ENCODE measurements at regions not wholly inside any gene's neighbourhood (a gene's known extent, or its start where the extent isn't known, plus 50 kb on each side); places are given as distances from the start of the nearest gene placed in this dataset.

DNA sequence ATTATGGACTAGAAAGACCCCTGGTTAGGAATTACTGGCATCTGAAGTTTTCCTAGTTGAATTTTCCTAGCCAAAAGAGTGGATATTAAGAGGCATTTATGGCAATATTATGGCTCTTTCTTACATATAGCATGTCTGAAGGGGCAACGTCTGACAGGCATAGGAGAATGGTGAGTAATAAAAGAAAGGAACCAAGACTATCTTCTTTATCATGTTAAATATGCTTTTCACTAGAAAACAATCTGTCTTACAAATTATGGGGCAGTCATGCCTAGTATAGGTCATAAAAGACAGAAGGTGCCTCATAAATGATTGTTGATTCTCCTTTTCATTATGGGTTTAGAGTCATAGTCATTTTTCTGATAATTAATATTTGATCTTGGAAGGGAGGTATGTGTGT lies 431.1 kb upstream of the HTR2C start:
- Mint-ChIP-seq H3K36me3 (no peaks in the 10 kb centered on the region), H3K4me3 (no peak overlapping the region), H3K27me3 (no peaks in the 10 kb centered on the region), H3K4me1 (ENCODE audit: low read depth in 2 of 2) (no peaks in the 10 kb centered on the region), H3K9me3 (no peaks in the 10 kb centered on the region), H3K27ac (no peak overlapping the region)
- ATAC-seq (no peak), DNase-seq (ENCODE audit: low spot score) (no peak)

DNA sequence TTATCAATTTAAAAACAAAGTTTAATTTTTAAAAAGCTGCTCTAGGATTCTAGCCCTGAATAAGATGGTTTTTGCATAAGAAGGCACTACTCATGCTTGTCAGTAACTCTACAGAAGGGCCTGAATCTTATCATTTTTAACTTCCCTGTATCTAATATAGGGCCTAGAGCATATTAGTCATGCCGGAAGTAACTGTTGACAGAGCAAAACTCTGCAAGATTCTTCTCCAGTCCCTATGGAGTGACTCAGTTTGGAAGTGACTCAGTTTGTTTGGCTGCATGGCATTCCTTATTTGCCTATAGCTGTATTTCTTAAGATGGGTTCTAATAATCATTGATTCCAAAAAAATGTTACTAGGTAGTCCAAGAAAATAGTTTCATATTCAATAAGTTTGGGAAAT lies 431.8 kb upstream of the HTR2C start:
- Mint-ChIP-seq H3K27me3 (no peaks in the 10 kb centered on the region), H3K36me3 (no peaks in the 10 kb centered on the region), H3K4me1 (ENCODE audit: low read depth in 2 of 2) (no peaks in the 10 kb centered on the region), H3K9me3 (no peaks in the 10 kb centered on the region), H3K27ac (no peak overlapping the region), H3K4me3 (no peak overlapping the region)
- ATAC-seq (no peak), DNase-seq (ENCODE audit: low spot score) (no peak)

DNA sequence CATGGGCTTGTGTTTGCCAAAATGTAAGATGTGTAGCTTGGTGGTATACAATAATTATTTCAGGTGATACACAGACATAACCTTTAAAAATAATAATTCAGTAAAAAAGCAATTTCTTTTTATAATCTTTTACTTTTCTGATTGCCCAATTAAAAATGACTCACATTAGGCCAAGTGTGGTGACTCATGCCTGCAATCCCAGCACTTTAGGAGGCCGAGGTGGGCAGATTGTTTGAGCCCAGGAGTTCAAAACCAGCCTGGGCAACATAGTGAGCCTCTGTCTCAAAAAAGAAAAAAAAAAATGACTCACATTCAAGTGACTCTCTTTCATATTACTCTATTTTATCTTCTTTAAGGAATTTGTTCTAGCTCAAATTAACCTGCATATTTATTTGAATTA lies 449.4 kb upstream of the HTR2C start:
- H3K4me1 Mint-ChIP-seq (ENCODE audit: low read depth in 2 of 2): no peaks in the 10 kb centered on the region
- H3K27me3 Mint-ChIP-seq: no peaks in the 10 kb centered on the region
- no peak overlapping the region for H3K4me3 Mint-ChIP-seq
- H3K36me3 Mint-ChIP-seq: no peaks in the 10 kb centered on the region
- ATAC-seq: no peak
- H3K27ac Mint-ChIP-seq: no peak overlapping the region
- no peak for DNase-seq (ENCODE audit: low spot score)
- peaks cover 3% of the 10 kb centered on the region for H3K9me3 Mint-ChIP-seq

DNA sequence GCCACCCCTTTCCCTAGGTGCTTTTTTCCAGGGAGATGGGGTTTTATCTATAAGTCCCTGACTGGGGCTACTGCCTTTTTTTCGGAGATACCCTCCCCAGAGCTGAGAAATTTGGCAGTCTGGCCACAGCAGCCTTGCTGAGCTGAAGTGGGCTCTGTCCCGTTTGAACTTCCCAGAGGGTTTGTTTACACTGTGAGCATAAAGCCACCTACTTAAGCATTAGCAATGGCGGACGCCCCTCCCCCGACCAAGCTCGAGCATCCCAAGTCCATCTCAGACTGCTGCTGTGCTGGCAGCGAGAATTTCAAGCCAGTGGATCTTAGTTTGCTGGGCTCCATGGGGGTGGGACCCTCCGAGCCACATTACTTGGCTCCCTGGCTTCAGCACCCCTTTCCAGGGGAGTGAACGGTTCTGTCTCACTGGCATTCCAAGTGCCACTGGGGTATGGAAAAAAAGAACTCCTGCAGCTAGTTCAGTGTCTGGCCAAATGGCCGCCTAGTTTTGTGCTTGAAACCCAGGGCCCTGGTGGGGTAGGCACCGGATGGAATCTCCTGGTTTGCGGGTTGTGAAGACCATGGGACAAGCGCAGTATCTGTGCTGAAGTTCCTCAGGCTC lies 456.4 kb upstream of the HTR2C start:
- no peaks in the 10 kb centered on the region for H3K9me3 Mint-ChIP-seq
- ATAC-seq (no peak), DNase-seq (ENCODE audit: low spot score) (no peak)
- H3K4me3 Mint-ChIP-seq: no peak overlapping the region
- no peak overlapping the region for H3K27ac Mint-ChIP-seq
- no peaks in the 10 kb centered on the region for H3K36me3 Mint-ChIP-seq
- no peaks in the 10 kb centered on the region for H3K27me3 Mint-ChIP-seq
- no peaks in the 10 kb centered on the region for H3K4me1 Mint-ChIP-seq (ENCODE audit: low read depth in 2 of 2)

DNA sequence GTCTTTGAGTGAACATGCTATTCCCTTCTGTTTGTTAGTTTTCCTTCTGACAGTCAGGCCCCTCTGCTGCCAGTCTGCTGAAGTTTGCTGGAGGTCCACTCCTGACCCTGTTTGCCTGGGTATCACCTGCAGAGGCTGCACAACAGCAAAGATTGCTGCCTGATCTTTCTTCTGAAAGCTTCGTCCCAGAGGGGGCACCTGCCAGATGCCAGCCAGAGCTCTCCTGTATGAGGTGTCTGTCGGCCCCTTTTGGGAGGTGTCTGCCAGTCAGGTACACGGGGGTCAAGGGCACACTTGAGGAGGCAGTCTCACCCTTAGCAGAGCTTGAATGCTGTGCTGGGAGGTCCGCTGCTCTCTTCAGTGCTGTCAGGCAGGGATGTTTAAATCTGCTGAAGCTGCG lies 456.9 kb upstream of the HTR2C start:
- no peak overlapping the region for H3K27ac Mint-ChIP-seq
- DNase-seq (ENCODE audit: low spot score) (no peak), ATAC-seq (no peak)
- no peaks in the 10 kb centered on the region for H3K9me3 Mint-ChIP-seq
- H3K4me1 Mint-ChIP-seq (ENCODE audit: low read depth in 2 of 2): no peaks in the 10 kb centered on the region
- no peaks in the 10 kb centered on the region for H3K27me3 Mint-ChIP-seq
- no peaks in the 10 kb centered on the region for H3K36me3 Mint-ChIP-seq
- H3K4me3 Mint-ChIP-seq: no peak overlapping the region

DNA sequence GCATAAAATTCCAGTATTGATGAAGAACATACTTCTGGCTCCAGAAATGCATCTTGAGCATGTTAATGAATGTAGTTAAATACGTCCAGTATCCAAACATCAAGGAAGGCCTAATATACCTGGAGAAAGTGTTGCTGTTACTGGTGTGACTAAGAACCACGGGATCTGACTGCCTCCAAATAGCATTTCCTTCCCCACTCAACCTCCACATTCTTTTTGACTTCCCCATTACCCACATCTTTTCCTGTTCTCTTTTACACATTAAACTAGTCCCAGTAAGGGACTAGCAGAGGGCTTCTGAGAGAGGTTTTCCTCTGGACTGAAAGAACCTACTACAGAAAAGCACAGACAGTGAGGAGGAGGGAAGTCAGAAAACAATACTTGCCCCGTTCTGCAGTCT lies 482.8 kb upstream of the HTR2C start:
- ATAC-seq (no peak), DNase-seq (ENCODE audit: low spot score) (no peak)
- H3K36me3 Mint-ChIP-seq: no peaks in the 10 kb centered on the region
- no peaks in the 10 kb centered on the region for H3K4me1 Mint-ChIP-seq (ENCODE audit: low read depth in 2 of 2)
- H3K9me3 Mint-ChIP-seq: peaks cover 2% of the 10 kb centered on the region
- no peak overlapping the region for H3K4me3 Mint-ChIP-seq
- H3K27me3 Mint-ChIP-seq: peaks cover 0 to 6% of the 10 kb centered on the region in 2 donors
- no peak overlapping the region for H3K27ac Mint-ChIP-seq

DNA sequence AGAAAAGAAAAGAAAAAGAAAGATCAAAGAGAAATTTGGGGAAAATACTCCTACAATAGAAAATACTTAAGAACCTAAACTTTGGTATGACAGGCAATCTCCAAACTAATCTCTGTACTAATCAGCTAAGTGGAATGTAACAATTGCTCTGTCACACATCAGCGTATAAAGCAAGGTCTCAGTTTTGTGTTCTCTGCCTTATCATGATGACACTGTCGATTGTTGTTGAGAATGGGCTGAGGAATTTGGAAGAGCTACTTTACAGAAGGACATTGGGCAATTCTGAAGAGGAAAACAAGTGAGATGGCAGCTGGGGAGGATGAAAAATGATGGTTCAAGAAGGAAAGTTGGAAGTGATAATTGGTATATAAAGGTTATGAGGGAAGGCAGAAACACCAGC lies 486.0 kb upstream of the HTR2C start:
- DNase-seq (ENCODE audit: low spot score) (no peak), ATAC-seq (no peak)
- Mint-ChIP-seq H3K27ac (no peak overlapping the region), H3K4me3 (no peak overlapping the region), H3K27me3 (peaks cover 0 to 6% of the 10 kb centered on the region in 2 donors), H3K9me3 (peaks cover 2% of the 10 kb centered on the region), H3K4me1 (ENCODE audit: low read depth in 2 of 2) (no peaks in the 10 kb centered on the region), H3K36me3 (no peaks in the 10 kb centered on the region)

DNA sequence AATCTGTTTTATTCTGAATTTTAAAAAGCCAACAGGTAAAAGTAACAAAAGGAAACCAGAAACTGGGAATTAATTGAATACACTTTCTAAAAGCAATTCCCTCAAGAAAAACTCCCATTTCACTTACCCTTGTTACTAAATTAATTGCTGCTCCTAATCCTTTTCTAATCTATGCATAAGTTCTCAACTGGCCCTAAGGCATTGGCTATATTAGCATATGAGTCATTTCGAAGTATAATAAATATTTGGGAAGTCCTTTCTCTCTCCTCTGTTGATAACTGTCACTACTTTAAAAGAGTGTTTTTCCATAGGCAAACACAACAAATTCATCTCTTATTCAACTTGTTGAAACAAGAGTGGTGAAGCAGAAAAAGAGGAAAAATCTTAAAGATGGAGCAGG lies 486.5 kb upstream of the HTR2C start:
- no peak for ATAC-seq

DNA sequence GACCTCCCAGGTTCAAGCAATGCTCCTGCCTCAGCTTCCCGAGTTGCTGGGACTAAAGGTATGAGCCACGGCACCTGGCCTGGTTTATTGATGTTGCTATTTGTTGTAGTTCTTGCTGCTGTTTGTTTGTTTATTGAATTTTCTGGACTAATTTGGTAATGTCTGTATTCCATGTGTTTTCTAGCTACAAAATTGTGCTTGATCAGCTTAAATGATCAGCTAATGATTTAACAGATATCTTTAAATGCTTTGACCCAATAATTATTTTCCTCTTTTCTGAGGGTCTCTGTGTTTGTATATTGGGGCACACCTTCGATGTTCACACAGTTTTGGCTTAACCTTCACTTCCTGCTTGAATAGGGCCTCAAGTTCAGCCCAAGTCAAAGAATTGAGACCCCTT lies 488.1 kb upstream of the HTR2C start:
- H3K27ac Mint-ChIP-seq: no peak overlapping the region
- H3K9me3 Mint-ChIP-seq: peaks cover 2% of the 10 kb centered on the region
- DNase-seq (ENCODE audit: low spot score): no peak
- H3K27me3 Mint-ChIP-seq: peaks cover 0 to 6% of the 10 kb centered on the region in 2 donors
- no peak overlapping the region for H3K4me3 Mint-ChIP-seq
- H3K4me1 Mint-ChIP-seq (ENCODE audit: low read depth in 2 of 2): no peaks in the 10 kb centered on the region
- ATAC-seq: no peak
- no peaks in the 10 kb centered on the region for H3K36me3 Mint-ChIP-seq

More for the DNA sequence above, 486.5 kb upstream of the HTR2C start:
- Mint-ChIP-seq H3K4me3 (no peak overlapping the region), H3K9me3 (peaks cover 2% of the 10 kb centered on the region), H3K27ac (no peak overlapping the region), H3K27me3 (peaks cover 0 to 6% of the 10 kb centered on the region in 2 donors), H3K36me3 (no peaks in the 10 kb centered on the region), H3K4me1 (ENCODE audit: low read depth in 2 of 2) (no peaks in the 10 kb centered on the region)
- DNase-seq (ENCODE audit: low spot score): no peak

DNA sequence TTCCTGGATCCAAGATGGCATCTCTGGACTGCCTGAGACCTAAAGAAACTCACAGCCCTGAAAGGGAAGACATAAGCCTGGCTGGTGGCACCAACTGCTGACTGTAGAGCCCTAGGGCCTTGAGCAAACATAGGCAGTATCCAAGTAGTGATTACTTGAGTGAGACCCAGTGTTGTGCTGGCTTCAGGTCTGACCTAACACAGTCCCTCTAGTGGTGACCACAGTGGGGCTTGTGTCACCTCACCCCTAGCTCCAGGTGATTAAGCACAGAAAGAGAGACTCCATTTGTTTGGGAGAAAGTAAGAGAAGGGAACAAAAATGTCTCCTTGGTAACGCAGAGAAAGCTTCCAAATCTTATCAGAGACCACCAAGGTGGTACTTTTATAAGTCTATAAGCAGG lies 496.3 kb upstream of the HTR2C start:
- no peak overlapping the region for H3K27ac Mint-ChIP-seq
- H3K9me3 Mint-ChIP-seq: no peaks in the 10 kb centered on the region
- no peaks in the 10 kb centered on the region for H3K4me1 Mint-ChIP-seq (ENCODE audit: low read depth in 2 of 2)
- H3K4me3 Mint-ChIP-seq: no peak overlapping the region
- H3K27me3 Mint-ChIP-seq: no peaks in the 10 kb centered on the region
- peaks cover 7% of the 10 kb centered on the region for H3K36me3 Mint-ChIP-seq
- ATAC-seq (no peak), DNase-seq (ENCODE audit: low spot score) (no peak)

DNA sequence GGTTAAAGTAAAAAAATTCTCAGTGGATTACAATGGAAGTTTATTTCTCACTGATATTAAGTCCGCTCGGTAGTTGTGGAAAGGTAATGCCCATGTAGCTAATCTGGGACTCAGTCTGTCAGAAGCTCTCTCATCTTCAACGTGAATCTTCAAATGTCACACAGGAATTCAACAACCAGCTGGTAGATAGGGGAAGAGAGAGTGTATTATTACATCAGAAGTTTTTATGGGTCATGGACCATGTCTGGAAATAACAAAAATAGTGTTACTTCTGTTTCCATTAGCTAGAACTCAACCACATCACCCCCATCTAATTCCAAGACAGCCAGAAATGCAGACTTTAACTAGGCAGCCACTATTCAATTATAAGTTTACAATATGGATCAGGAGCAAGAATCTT lies 506.1 kb upstream of the HTR2C start:
- no peak overlapping the region for H3K27ac Mint-ChIP-seq
- no peaks in the 10 kb centered on the region for H3K4me1 Mint-ChIP-seq (ENCODE audit: low read depth in 2 of 2)
- H3K9me3 Mint-ChIP-seq: no peaks in the 10 kb centered on the region
- H3K36me3 Mint-ChIP-seq: peaks cover 6% of the 10 kb centered on the region
- peaks cover 0 to 3% of the 10 kb centered on the region in 2 donors for H3K27me3 Mint-ChIP-seq
- H3K4me3 Mint-ChIP-seq: no peak overlapping the region
- no peak for DNase-seq (ENCODE audit: low spot score)
- ATAC-seq: no peak

DNA sequence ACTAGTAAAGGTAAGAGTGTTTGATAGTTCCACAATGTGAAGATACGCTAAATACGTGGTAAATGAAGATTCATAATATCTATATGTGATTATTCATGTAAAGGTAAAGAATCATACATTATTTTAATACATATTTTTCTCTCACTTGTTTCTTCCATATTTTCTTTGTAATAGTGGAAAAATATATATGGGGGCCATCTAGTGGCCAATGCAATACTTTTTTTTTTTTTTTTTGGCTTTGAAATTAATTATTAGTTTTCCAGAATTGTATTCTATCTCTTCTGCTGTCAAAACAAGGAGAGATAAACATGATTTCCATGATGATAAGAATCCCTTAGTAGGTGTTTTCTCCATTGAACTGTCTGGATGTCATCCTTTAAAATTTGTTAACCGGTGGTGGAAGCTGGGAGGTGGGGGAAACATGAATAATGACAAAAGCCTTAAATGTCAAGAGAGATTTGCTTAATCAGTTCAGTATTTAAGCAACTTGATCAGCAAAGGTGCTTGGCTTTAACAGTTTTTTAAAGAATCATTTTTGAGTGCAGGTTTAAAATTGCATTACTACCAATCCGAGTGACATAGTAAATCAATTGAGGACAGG lies 508.7 kb upstream of the HTR2C start:
- H3K27ac Mint-ChIP-seq: no peak overlapping the region
- ATAC-seq (no peak), DNase-seq (ENCODE audit: low spot score) (no peak)
- peaks cover 3% of the 10 kb centered on the region for H3K36me3 Mint-ChIP-seq
- H3K27me3 Mint-ChIP-seq: peaks cover 0 to 3% of the 10 kb centered on the region in 2 donors
- H3K4me1 Mint-ChIP-seq (ENCODE audit: low read depth in 2 of 2): no peaks in the 10 kb centered on the region
- H3K9me3 Mint-ChIP-seq: peaks cover 4% of the 10 kb centered on the region
- no peak overlapping the region for H3K4me3 Mint-ChIP-seq

DNA sequence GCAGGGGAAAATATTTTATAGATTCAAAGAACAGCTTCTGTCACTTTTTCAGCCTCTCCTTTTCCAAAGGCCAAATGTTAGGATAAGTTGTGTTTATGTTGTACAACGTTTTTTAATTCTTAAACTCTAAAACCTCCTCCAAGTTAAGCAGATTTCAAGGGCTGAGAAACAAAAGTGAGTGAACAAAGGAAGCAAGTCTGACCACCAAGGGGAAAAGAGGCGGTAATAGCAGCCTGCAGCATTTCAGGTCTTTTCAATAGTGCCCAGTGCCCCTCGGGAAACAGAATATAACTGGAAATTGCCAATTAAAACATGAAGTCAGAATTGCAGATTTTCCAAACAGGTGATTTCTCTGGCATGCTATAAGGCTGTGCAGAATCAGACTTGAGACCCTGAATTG lies 510.0 kb upstream of the HTR2C start:
- no peaks in the 10 kb centered on the region for H3K36me3 Mint-ChIP-seq

DNA sequence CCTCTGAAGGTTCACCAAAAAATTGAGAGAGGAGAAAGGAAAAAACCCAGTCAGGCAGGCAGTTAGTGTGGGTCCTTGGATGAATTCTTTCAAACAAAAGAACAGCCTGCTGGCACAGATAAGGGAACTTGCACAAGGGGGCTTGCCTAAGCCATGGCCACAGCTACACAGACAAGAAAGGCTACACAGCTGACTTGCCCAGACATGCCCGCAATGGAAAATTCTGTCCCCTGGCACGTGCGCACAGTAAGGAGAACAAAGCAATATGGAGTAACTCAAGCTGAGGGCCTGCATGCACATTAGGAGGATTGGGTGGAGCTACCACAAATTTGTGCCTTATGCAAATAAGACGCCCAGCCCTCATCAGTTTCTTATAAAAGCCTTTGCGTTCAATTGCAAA lies 512.5 kb upstream of the HTR2C start:
- Mint-ChIP-seq H3K27ac (no peak overlapping the region), H3K36me3 (no peaks in the 10 kb centered on the region), H3K27me3 (no peaks in the 10 kb centered on the region), H3K4me1 (ENCODE audit: low read depth in 2 of 2) (no peaks in the 10 kb centered on the region), H3K9me3 (peaks cover 4% of the 10 kb centered on the region), H3K4me3 (no peak overlapping the region)
- DNase-seq (ENCODE audit: low spot score) (no peak), ATAC-seq (no peak)

More for the DNA sequence above, 510.0 kb upstream of the HTR2C start:
- Mint-ChIP-seq H3K9me3 (peaks cover 4% of the 10 kb centered on the region), H3K4me3 (no peak overlapping the region), H3K4me1 (ENCODE audit: low read depth in 2 of 2) (no peaks in the 10 kb centered on the region), H3K27ac (no peak overlapping the region), H3K27me3 (peaks cover 0 to 3% of the 10 kb centered on the region in 2 donors)
- ATAC-seq (no peak), DNase-seq (ENCODE audit: low spot score) (no peak)

Data from natural killer cell treated with Interleukin-12 subunit alpha and Interleukin-12 subunit beta and Interleukin-15 and Interleukin-18, amount 100 ng/mL, for 72 hours (primary cell).